Astrocyte of the spinal cord (primary cell): ENCODE measurements at regions not wholly inside any gene's neighbourhood (a gene's known extent, or its start where the extent isn't known, plus 50 kb on each side); places are given as distances from the start of the nearest gene placed in this dataset.

Experiments
- DNase-seq: peaks from one replicate; pipeline ENCODE4 v3.0.0; 2011; ENCODE audit warnings: low read depth, low spot score
- H3K4me3 ChIP-seq: 2 replicates; pipeline ENCODE4 v1.5.1; 2011; ENCODE audit warnings: low read depth, mild to moderate bottlenecking, low read length, moderate library complexity
- in situ Hi-C: cut with HindIII; loops from 2 replicates; pipeline ENCODE4 v1.10.0; 2017; ENCODE audit warnings: low sequenced_read_pairs
- TF ChIP-seq, protein P1 (sequence below): IDR thresholded peaks from 2 replicates; pipeline ENCODE4 v1.5.1; 2012; ENCODE audit warnings: low read depth, mild to moderate bottlenecking, low read length, inconsistent platforms

DNA sequence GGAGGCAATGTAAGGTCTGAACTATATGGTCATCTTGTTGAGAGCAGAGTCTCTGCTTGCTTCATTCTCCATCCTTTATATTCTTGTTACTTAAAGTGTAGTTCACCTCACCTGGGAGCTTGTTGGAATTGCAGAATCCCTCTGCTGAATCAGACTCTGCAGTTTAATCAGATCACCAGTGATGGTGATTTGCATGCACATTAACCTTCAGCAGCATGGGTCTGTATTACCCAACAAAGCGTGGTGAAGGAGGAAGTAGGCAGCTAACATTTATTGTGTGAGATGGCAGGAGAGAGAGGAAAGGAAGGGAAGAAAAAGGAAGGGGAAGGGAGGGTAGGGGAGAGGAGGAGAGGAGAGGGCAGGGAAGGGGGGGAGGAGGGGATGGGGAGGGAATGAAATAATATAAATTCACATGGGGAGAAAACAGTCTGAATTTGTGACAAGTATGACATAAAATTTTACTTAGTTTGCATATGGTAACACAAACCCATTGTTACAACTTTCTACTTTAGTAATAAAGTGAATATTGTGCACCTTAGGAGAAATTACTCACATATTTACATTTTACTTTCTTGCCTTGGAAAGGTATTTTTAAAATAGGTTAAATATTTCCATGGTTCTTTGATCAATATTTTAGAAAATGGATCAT is 740.7 kb downstream of the DHX35 start:
- H3K4me3 ChIP-seq: no peak overlapping the region
- in situ Hi-C loops: no loop called here
- DNase-seq: no peak
- TF ChIP-seq, protein P1, sequence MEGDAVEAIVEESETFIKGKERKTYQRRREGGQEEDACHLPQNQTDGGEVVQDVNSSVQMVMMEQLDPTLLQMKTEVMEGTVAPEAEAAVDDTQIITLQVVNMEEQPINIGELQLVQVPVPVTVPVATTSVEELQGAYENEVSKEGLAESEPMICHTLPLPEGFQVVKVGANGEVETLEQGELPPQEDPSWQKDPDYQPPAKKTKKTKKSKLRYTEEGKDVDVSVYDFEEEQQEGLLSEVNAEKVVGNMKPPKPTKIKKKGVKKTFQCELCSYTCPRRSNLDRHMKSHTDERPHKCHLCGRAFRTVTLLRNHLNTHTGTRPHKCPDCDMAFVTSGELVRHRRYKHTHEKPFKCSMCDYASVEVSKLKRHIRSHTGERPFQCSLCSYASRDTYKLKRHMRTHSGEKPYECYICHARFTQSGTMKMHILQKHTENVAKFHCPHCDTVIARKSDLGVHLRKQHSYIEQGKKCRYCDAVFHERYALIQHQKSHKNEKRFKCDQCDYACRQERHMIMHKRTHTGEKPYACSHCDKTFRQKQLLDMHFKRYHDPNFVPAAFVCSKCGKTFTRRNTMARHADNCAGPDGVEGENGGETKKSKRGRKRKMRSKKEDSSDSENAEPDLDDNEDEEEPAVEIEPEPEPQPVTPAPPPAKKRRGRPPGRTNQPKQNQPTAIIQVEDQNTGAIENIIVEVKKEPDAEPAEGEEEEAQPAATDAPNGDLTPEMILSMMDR: no peak

DNA sequence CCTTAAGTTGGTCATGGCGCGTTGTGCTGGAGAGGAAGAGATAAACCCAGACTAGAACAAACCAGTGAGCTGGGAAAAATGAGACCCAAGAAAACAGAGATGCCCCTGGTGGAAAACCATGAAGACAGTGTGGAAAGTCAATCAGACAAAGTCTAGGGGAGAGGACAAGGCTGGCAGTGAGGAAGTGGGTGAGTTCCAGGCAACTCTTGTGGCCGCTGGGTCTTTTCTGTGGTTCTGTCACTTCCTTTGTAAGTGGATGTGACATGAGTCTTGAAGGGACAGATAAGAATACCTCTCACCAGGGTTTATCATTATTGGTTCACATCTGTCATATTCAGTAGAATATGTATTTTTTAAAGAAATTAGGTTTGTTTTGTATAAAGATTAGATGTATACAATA is 738.4 kb downstream of the DHX35 start:
- in situ Hi-C loops: no loop called here
- no peak overlapping the region for H3K4me3 ChIP-seq
- TF ChIP-seq, protein P1: no peak
- DNase-seq: no peak

DNA sequence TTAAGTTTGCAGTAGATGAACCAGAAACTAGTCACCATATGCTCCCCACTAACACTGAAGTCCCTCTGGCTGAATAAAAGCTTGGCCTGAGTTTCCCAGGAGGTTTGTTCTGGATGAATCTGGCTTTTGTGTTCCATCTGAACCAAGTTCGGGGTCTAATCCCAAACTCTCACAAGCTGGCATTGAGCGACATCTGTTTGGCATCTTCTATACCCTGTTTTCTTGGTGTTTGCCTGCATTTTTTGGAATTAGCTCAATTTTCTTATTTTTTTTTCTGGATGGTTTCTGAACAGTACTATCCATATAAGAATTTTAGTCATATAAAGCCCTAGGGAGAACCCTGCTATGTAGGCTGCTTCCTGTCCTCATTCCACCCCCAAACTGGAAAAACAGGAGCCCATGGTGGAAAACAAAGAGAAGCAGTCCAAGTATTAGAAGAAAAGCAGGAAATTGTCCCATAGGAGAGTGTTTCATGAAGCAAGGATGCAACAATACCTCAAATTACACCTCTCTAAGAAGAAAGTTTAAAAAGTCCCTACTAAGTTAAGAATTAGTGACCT is 737.1 kb downstream of the DHX35 start:
- TF ChIP-seq, protein P1: no peak
- no peak for DNase-seq
- in situ Hi-C loops: no loop called here
- H3K4me3 ChIP-seq: no peak overlapping the region

- no peak overlapping the region for H3K4me3 ChIP-seq
- TF ChIP-seq, protein P1: no peak
- peak; percentile 50 for DNase-seq
- in situ Hi-C loops: no loop called here
Measured at GRCh38 chr20:39698752-39699151, 736.6 kb downstream of the DHX35 start.

- in situ Hi-C loops: no loop called here
- TF ChIP-seq, protein P1: no peak
- no peak overlapping the region for H3K4me3 ChIP-seq
- no peak for DNase-seq
Measured at GRCh38 chr20:39691151-39691862, 729.2 kb downstream of the DHX35 start.

- peak; percentile 13 for DNase-seq
- TF ChIP-seq, protein P1: peak; percentile 18
- no peak overlapping the region for H3K4me3 ChIP-seq
- in situ Hi-C loops: no loop called here
Measured at GRCh38 chr20:39676857-39677391, 714.8 kb downstream of the DHX35 start.
